Activated CD4-positive, alpha-beta T cell treated with anti-CD3 and anti-CD28 coated beads, Interleukin-2, amount 10 ng/mL, durations not matched to agents 24 days and 14 days (primary cell): ENCODE measurements at regions not wholly inside any gene's neighbourhood (a gene's known extent, or its start where the extent isn't known, plus 50 kb on each side); places are given as distances from the start of the nearest gene placed in this dataset.

Experiments
- DNase-seq: peaks from one replicate; pipeline ENCODE4 v3.0.0; 2022
- H3K27ac Mint-ChIP-seq: one replicate; pipeline ENCODE4 v1.8.0; 2022; ENCODE audit warnings: mild to moderate bottlenecking, mixed read lengths
- H3K27me3 Mint-ChIP-seq: one replicate; pipeline ENCODE4 v1.8.0; 2022; ENCODE audit warnings: mixed read lengths
- H3K36me3 Mint-ChIP-seq: one replicate; pipeline ENCODE4 v1.8.0; 2022; ENCODE audit warnings: low read depth, mild to moderate bottlenecking, mixed read lengths
- H3K4me1 Mint-ChIP-seq: one replicate; pipeline ENCODE4 v1.8.0; 2021; ENCODE audit warnings: mixed read lengths
- H3K4me3 Mint-ChIP-seq: one replicate; pipeline ENCODE4 v1.8.0; 2022; ENCODE audit warnings: mild to moderate bottlenecking, moderate library complexity, mixed read lengths
- H3K9me3 Mint-ChIP-seq: one replicate; pipeline ENCODE4 v1.8.0; 2021; ENCODE audit warnings: mixed read lengths
- intact Hi-C: fragments of 100-400 bp; cut with micrococcal nuclease; formaldehyde crosslinking; loops from one replicate; pipeline ENCODE4 v1.15.1; 2023

- Mint-ChIP-seq H3K27ac (no peak overlapping the region), H3K4me3 (no peak overlapping the region), H3K4me1 (no peaks in the 10 kb centered on the region), H3K27me3 (no peaks in the 10 kb centered on the region), H3K36me3 (peaks cover 1% of the 10 kb centered on the region), H3K9me3 (peaks cover 23% of the 10 kb centered on the region)
- intact Hi-C loops = no loop called here
- DNase-seq = no peak
Observed at GRCh38 chr12:38149395-38150073, 167.0 kb upstream of the ALG10B start.

- H3K27ac Mint-ChIP-seq = no peak overlapping the region
- peaks cover under 1% of the 10 kb centered on the region for H3K36me3 Mint-ChIP-seq
- DNase-seq = peak; percentile 23
- H3K4me1 Mint-ChIP-seq = no peaks in the 10 kb centered on the region
- intact Hi-C loops = no loop called here
- H3K27me3 Mint-ChIP-seq = no peaks in the 10 kb centered on the region
- H3K9me3 Mint-ChIP-seq = peaks cover 22% of the 10 kb centered on the region
- H3K4me3 Mint-ChIP-seq = no peak overlapping the region
Observed at GRCh38 chr12:38151991-38152700, 164.4 kb upstream of the ALG10B start.

GRCh38 chr12:38152816-38153736, 163.5 kb upstream of the ALG10B start:
- peak; percentile 31 for DNase-seq
- no peak overlapping the region for H3K27ac Mint-ChIP-seq
- no peaks in the 10 kb centered on the region for H3K36me3 Mint-ChIP-seq
- no peaks in the 10 kb centered on the region for H3K4me1 Mint-ChIP-seq
- no peaks in the 10 kb centered on the region for H3K27me3 Mint-ChIP-seq
- intact Hi-C loops = no loop called here
- H3K4me3 Mint-ChIP-seq = no peak overlapping the region
- H3K9me3 Mint-ChIP-seq = peaks cover 13% of the 10 kb centered on the region

GRCh38 chr12:38153737-38154061, 162.9 kb upstream of the ALG10B start:
- no peak overlapping the region for H3K27ac Mint-ChIP-seq
- H3K36me3 Mint-ChIP-seq = no peaks in the 10 kb centered on the region
- DNase-seq = no peak
- H3K27me3 Mint-ChIP-seq = no peaks in the 10 kb centered on the region
- peaks cover 12% of the 10 kb centered on the region for H3K9me3 Mint-ChIP-seq
- intact Hi-C loops = no loop called here
- H3K4me3 Mint-ChIP-seq = no peak overlapping the region
- H3K4me1 Mint-ChIP-seq = no peaks in the 10 kb centered on the region

- DNase-seq = peak; percentile 21
- Mint-ChIP-seq H3K9me3 (peaks cover 6% of the 10 kb centered on the region), H3K36me3 (no peaks in the 10 kb centered on the region), H3K4me1 (no peaks in the 10 kb centered on the region), H3K27me3 (no peaks in the 10 kb centered on the region), H3K27ac (no peak overlapping the region), H3K4me3 (no peak overlapping the region)
- intact Hi-C loops = no loop called here
Observed at GRCh38 chr12:38154096-38155019, 162.2 kb upstream of the ALG10B start.

- H3K27me3 Mint-ChIP-seq = no peaks in the 10 kb centered on the region
Observed at GRCh38 chr12:38155020-38155395, 161.6 kb upstream of the ALG10B start.

GRCh38 chr12:38155526-38156496, 160.8 kb upstream of the ALG10B start:
- intact Hi-C loops = no loop called here
- Mint-ChIP-seq H3K27me3 (no peaks in the 10 kb centered on the region), H3K27ac (no peak overlapping the region), H3K4me1 (no peaks in the 10 kb centered on the region), H3K9me3 (peaks cover 5% of the 10 kb centered on the region), H3K36me3 (no peaks in the 10 kb centered on the region), H3K4me3 (no peak overlapping the region)
- peak; percentile 49 for DNase-seq

More at GRCh38 chr12:38155020-38155395, 161.6 kb upstream of the ALG10B start:
- DNase-seq = no peak
- Mint-ChIP-seq H3K36me3 (no peaks in the 10 kb centered on the region), H3K9me3 (peaks cover 6% of the 10 kb centered on the region), H3K27ac (no peak overlapping the region), H3K4me1 (no peaks in the 10 kb centered on the region), H3K4me3 (no peak overlapping the region)
- intact Hi-C loops = no loop called here

GRCh38 chr12:38156497-38157245, 159.9 kb upstream of the ALG10B start:
- intact Hi-C loops = no loop called here
- no peak for DNase-seq
- H3K4me3 Mint-ChIP-seq = no peak overlapping the region
- H3K27ac Mint-ChIP-seq = no peak overlapping the region
- H3K36me3 Mint-ChIP-seq = no peaks in the 10 kb centered on the region
- H3K4me1 Mint-ChIP-seq = no peaks in the 10 kb centered on the region
- H3K27me3 Mint-ChIP-seq = no peaks in the 10 kb centered on the region
- H3K9me3 Mint-ChIP-seq = no peaks in the 10 kb centered on the region

GRCh38 chr12:38157274-38157932, 159.2 kb upstream of the ALG10B start:
- H3K36me3 Mint-ChIP-seq = no peaks in the 10 kb centered on the region
- H3K4me1 Mint-ChIP-seq = no peaks in the 10 kb centered on the region
- H3K4me3 Mint-ChIP-seq = no peak overlapping the region
- intact Hi-C loops = no loop called here
- no peaks in the 10 kb centered on the region for H3K9me3 Mint-ChIP-seq
- H3K27ac Mint-ChIP-seq = no peak overlapping the region
- peak; percentile 24 for DNase-seq
- no peaks in the 10 kb centered on the region for H3K27me3 Mint-ChIP-seq

GRCh38 chr12:38157933-38158401, 158.6 kb upstream of the ALG10B start:
- H3K9me3 Mint-ChIP-seq = no peaks in the 10 kb centered on the region
- DNase-seq = no peak
- intact Hi-C loops = no loop called here
- no peak overlapping the region for H3K4me3 Mint-ChIP-seq
- no peak overlapping the region for H3K27ac Mint-ChIP-seq
- no peaks in the 10 kb centered on the region for H3K4me1 Mint-ChIP-seq
- no peaks in the 10 kb centered on the region for H3K36me3 Mint-ChIP-seq
- H3K27me3 Mint-ChIP-seq = no peaks in the 10 kb centered on the region

GRCh38 chr12:38158428-38159091, 158.0 kb upstream of the ALG10B start:
- intact Hi-C loops = no loop called here
- Mint-ChIP-seq H3K36me3 (no peaks in the 10 kb centered on the region), H3K27ac (no peak overlapping the region), H3K4me3 (no peak overlapping the region), H3K27me3 (no peaks in the 10 kb centered on the region), H3K9me3 (no peaks in the 10 kb centered on the region), H3K4me1 (no peaks in the 10 kb centered on the region)
- peak; percentile 34 for DNase-seq
